Upper lobe of left lung (tissue), 6 donors: ENCODE measurements at regions not wholly inside any gene's neighbourhood (a gene's known extent, or its start where the extent isn't known, plus 50 kb on each side); places are given as distances from the start of the nearest gene placed in this dataset.

Source experiments
- ATAC-seq, 2 donors: fragments of 200-7000 bp; cut with Tn5 transposase; one replicate each; pipeline ENCODE4 v1.9.1; 2022; ENCODE audit warnings: mild to moderate bottlenecking in 2 of 2, moderate library complexity in 2 of 2; ENCODE audit not compliant: low FRiP score in 2 of 2
- DNase-seq, 2 donors: peaks; one replicate each; pipeline ENCODE4 v3.0.0-alpha.2; 2019 to 2020
- H3K27ac ChIP-seq, 4 donors: fragments of 200-600 bp; sonication (generic); one replicate each; pipeline ENCODE4 v1.5.1; 2016 to 2019
- H3K27me3 ChIP-seq, 4 donors: fragments of 200-600 bp; sonication (generic); one replicate each; pipeline ENCODE4 v1.5.1; 2017 to 2019
- H3K36me3 ChIP-seq, 4 donors: fragments of 200-600 bp; sonication (generic); one replicate each; pipeline ENCODE4 v1.5.1; 2016 to 2019
- H3K4me1 ChIP-seq, 4 donors: fragments of 200-600 bp; sonication (generic); one replicate each; pipeline ENCODE4 v1.5.1; 2018 to 2019
- H3K4me3 ChIP-seq, 4 donors: fragments of 200-600 bp; sonication (generic); one replicate each; pipeline ENCODE4 v1.5.1; 2017 to 2019; ENCODE audit warnings: mild to moderate bottlenecking in 2 of 4, moderate library complexity in 1 of 4
- H3K9me3 ChIP-seq, 4 donors: fragments of 200-600 bp; sonication (generic); one replicate each; pipeline ENCODE4 v1.5.1; 2018 to 2019
- EP300 ChIP-seq, 4 donors: sonication (generic); formaldehyde crosslinking; IDR thresholded peaks; one replicate each; pipeline ENCODE4 v1.5.1; 2017; ENCODE audit warnings: antibody characterized with exemption in 4 of 4, control low read depth in 2 of 4
- POLR2A ChIP-seq, 4 donors: fragments of 450-650 bp; IDR thresholded peaks; one replicate each; pipeline ENCODE4 v1.5.1; 2016 to 2017; ENCODE audit warnings: antibody characterized with exemption in 4 of 4, mild to moderate bottlenecking in 2 of 4
- POLR2AphosphoS5 ChIP-seq, 2 donors: sonication (generic); formaldehyde crosslinking; IDR thresholded peaks; one replicate each; pipeline ENCODE4 v1.5.1; 2017; ENCODE audit warnings: antibody characterized with exemption in 2 of 2
- WGBS, 2 donors: methylation state at CpG; one replicate each; pipeline ENCODE4 v1.1.5; 2017 to 2018; 5-methylcytosine and 5-hydroxymethylcytosine counted together
- TF ChIP-seq, protein P1 (sequence below), 6 experiments: fragments of 450-650 bp in 4 of 6; fragments of 200-600 bp in 2 of 6; sonication (generic) in 2 of 6; IDR thresholded peaks; one replicate each; pipeline ENCODE4 v1.5.1; 2016 to 2019; ENCODE audit warnings: antibody characterized with exemption in 6 of 6
- donor health status: DM: no; HTN: no; CAD: no; lungs with moderate emphysema.
- donor health status: DM: no; HTN: yes; CAD: no; lungs with severe emphysema.

DNA sequence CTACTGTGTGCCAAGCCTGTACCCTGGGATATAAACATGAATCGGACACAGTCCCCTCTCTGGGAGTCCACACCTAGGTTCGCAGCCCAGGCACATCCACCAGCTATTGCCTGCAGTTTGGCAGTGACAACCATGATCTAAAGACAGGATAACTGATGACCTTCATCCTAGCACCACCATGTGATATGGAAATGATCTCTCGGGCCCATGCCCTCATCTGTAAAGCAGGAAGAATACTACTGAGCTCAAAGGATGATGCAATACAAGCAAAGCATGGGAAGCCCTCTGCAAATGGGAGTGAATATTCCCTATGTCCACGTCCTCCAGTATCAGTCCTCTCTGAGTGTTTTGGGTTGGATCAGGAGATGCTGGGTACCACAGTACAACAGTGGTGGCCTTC, 80.9 kb upstream of the MSX1 start:
- Histone ChIP-seq H3K27me3 (no peaks in the 10 kb centered on the region), H3K27ac (no peak overlapping the region), H3K4me1 (no peaks in the 10 kb centered on the region), H3K4me3 (no peak overlapping the region), H3K9me3 (no peaks in the 10 kb centered on the region), H3K36me3 (no peaks in the 10 kb centered on the region)
- TF ChIP-seq POLR2AphosphoS5 (IDR thresholded peaks at IDR 0.05), result no peak
- TF ChIP-seq POLR2A (IDR thresholded peaks at IDR 0.05), result no peak
- TF ChIP-seq, protein P1, sequence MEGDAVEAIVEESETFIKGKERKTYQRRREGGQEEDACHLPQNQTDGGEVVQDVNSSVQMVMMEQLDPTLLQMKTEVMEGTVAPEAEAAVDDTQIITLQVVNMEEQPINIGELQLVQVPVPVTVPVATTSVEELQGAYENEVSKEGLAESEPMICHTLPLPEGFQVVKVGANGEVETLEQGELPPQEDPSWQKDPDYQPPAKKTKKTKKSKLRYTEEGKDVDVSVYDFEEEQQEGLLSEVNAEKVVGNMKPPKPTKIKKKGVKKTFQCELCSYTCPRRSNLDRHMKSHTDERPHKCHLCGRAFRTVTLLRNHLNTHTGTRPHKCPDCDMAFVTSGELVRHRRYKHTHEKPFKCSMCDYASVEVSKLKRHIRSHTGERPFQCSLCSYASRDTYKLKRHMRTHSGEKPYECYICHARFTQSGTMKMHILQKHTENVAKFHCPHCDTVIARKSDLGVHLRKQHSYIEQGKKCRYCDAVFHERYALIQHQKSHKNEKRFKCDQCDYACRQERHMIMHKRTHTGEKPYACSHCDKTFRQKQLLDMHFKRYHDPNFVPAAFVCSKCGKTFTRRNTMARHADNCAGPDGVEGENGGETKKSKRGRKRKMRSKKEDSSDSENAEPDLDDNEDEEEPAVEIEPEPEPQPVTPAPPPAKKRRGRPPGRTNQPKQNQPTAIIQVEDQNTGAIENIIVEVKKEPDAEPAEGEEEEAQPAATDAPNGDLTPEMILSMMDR (IDR thresholded peaks at IDR 0.05), result no peak
- TF ChIP-seq EP300 (IDR thresholded peaks at IDR 0.05), result no peak
- DNase-seq (no peak), ATAC-seq (no peak)
- 81 to 83% methylated on average over 3 to 4 of the region's 4 CpGs for WGBS, 2 donors

DNA sequence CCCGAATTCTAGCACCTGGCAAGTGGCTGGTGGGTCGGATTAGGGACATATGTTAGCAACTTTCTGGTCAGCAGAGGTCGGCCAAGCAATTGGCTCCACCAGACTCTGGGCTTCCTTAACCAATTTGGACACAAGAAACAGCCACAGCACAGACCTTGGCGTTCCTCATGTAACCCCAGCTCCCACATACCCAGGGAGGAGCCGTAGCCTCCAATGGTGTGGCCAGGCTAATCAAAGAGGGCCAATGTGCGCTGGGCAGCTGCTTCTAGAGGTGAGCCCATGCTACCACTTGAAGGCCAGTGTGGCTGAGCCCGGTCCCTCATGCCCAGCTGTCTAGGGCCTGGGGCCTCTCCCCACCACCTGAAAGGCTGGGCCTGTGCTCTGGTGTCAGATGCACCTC, 82.5 kb upstream of the MSX1 start:
- Histone ChIP-seq H3K27ac (no peak overlapping the region), H3K36me3 (no peaks in the 10 kb centered on the region), H3K9me3 (no peaks in the 10 kb centered on the region), H3K4me1 (no peaks in the 10 kb centered on the region), H3K27me3 (no peaks in the 10 kb centered on the region), H3K4me3 (no peak overlapping the region)
- no peak for TF ChIP-seq POLR2A (IDR thresholded peaks at IDR 0.05)
- WGBS, 2 donors, result 83 to 86% methylated on average over 5 to 7 of the region's 7 CpGs
- DNase-seq, result peak in 1 of 2 donors; percentile 15
- no peak for ATAC-seq

DNA sequence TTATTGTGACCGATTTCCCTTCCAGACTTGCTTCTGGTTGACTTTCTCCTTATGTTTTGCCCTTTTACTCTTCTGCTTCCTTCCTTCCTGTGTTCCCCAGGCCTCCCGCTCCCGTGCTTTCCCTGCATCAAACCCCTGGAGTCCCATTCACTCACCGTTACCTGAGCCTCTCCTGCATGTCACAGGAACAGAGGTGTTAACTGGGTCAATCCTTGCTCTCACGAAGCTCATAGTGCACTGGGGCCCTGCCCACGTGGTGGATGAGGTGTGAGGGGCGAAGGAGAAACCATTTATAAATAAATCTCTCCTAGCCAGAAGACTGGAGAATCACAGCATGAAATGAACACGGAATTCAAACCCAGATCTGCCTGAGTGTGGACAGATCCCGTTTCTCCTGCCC, 83.1 kb upstream of the MSX1 start:
- no peak overlapping the region for H3K4me3 ChIP-seq
- WGBS, 2 donors, result 61 to 69% methylated on average over 9 of the region's 9 CpGs
- H3K27ac ChIP-seq, result no peak overlapping the region
- H3K9me3 ChIP-seq, result no peaks in the 10 kb centered on the region
- no peak for DNase-seq
- H3K4me1 ChIP-seq, result no peaks in the 10 kb centered on the region
- no peaks in the 10 kb centered on the region for H3K36me3 ChIP-seq
- no peak for ATAC-seq
- TF ChIP-seq, protein P1 (IDR thresholded peaks at IDR 0.05), result no peak
- TF ChIP-seq POLR2AphosphoS5 (IDR thresholded peaks at IDR 0.05), result no peak
- no peak for TF ChIP-seq POLR2A (IDR thresholded peaks at IDR 0.05)
- TF ChIP-seq EP300 (IDR thresholded peaks at IDR 0.05), result no peak
- no peaks in the 10 kb centered on the region for H3K27me3 ChIP-seq

DNA sequence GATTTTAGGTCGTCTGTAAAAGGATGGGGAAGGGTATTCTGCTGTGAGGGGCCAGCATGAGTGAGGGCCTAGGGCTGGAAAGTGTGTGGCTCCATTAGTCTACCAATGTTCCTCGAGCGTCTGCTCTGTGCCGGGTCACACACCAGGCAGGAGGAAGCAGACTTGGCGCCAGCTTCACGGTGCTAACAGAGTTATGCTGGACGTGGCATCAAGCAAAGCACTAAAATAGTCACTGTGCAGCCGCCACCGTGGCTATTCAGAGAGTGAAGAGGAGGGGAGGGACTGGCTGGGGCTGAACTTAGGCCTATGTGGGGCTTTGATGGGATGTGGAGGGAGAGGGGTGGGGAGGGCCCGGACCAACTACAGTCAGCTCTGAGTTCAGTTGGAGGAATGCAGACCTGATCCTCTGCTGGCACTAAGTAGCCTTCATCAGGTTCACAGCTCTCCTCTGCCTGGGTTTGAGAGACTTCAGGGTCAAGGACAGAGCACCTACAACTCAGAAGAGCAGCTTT, 83.9 kb upstream of the MSX1 start:
- no peaks in the 10 kb centered on the region for H3K36me3 ChIP-seq
- no peaks in the 10 kb centered on the region for H3K27me3 ChIP-seq
- WGBS, 2 donors, result 73 to 82% methylated on average over 10 of the region's 10 CpGs
- TF ChIP-seq, protein P1 (IDR thresholded peaks at IDR 0.05), result no peak
- TF ChIP-seq POLR2A (IDR thresholded peaks at IDR 0.05) (no peak), EP300 (IDR thresholded peaks at IDR 0.05) (no peak)
- H3K27ac ChIP-seq, result no peak overlapping the region
- no peak for DNase-seq
- H3K4me1 ChIP-seq, result no peaks in the 10 kb centered on the region
- ATAC-seq, result no peak
- no peak overlapping the region for H3K4me3 ChIP-seq
- H3K9me3 ChIP-seq, result no peaks in the 10 kb centered on the region

DNA sequence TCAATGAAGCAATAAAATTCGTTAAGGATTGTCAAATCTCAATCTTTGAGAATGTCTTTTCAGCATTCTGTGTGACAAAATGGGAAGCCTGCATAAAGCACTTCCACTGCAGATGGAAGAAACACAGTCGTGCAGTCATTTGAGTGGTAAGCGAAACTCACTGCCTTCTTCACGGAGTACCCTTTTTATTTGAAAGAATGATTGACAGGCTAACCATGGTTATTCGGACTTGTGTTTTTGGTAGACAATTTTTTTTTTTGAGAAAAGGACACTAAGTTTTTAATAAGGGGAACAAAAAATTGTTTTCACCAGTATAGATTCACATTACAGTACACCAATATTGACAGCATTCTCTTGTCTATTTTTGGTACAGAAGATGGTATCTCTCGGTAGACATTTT, 86.9 kb upstream of the MSX1 start:
- TF ChIP-seq, protein P1 (IDR thresholded peaks at IDR 0.05), result no peak
- TF ChIP-seq EP300 (IDR thresholded peaks at IDR 0.05) (no peak), POLR2AphosphoS5 (IDR thresholded peaks at IDR 0.05) (no peak), POLR2A (IDR thresholded peaks at IDR 0.05) (no peak)
- no peak for ATAC-seq

More for the DNA sequence above, 86.9 kb upstream of the MSX1 start:
- Histone ChIP-seq H3K4me1 (no peaks in the 10 kb centered on the region), H3K4me3 (no peak overlapping the region), H3K36me3 (no peaks in the 10 kb centered on the region), H3K27ac (no peak overlapping the region), H3K9me3 (no peaks in the 10 kb centered on the region), H3K27me3 (no peaks in the 10 kb centered on the region)
- WGBS, 2 donors, result 72 to 87% methylated on average over 6 of the region's 6 CpGs
- no peak for DNase-seq
